ENCODE measurements at regions not wholly inside any gene's neighbourhood (a gene's known extent, or its start where the extent isn't known, plus 50 kb on each side); places are given as distances from the start of the nearest gene placed in this dataset.
"Not testable (repeated sequence)": the region's sequence is repeated elsewhere in the genome, so short reads cannot be mapped to it uniquely, and the experiment has no call there.

DNA sequence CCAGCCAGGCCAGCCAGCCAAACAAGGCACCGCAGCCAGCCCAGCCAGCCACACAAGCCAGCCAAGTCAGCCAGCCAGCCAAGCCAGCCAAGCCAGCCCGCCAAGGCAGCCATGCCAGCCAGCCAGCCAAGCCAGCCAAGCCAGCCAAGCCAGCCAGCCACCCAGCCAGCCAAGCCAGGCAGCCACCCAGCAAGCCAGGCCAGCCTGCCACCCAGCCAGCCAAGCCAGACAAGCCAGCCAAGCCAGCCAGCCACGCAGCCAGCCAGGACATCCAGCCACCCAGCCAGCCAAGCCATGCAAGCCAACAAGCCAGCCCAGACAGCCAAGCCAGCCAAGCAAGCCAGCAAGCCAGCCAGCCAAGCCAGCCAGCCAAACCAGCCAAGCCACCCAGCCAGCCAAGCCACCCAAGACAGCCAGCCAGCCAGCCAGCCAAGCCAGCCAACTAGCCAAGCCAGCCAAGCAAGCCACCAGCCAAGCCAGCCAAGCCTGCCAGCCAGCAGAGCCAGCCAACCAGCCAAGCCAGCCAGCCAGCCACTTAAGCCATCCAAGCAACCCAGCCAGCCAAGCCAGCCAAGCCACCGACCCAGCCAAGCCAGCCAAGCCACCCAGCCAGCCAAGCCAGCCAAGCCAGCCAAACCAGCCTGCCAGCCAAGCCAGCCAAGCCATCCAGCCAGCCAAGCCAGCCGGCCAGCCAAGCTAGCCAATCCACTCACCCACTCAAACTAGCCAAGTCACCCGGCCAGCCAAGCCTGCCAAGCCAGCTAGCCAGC, 341.3 kb upstream of the PLGLB2 start:
- not testable (repeated sequence) for DNase-seq (ENCODE audit: low read depth); H3K4me3 ChIP-seq (ENCODE audit: control insufficient read depth, low read depth, low read length)

DNA sequence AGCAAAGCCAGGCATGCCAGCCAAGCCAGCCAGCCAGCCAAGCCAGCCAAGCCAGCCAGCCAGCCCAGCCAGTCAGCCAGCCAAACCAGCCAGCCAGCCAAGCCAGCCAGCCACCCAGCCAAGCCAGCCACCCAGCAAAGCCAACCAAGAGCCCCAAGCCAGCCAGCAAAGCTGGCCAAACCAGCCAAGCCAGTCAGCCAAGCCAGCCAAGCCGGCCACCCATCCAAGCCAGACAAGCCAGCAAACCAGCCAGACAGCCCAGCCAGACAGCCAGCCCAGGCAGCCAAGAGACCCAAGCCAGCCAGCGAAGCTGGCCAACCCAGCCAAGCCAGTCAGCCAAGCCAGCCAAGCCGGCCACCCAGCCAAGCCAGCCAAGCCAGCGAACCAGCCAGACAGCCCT, 338.3 kb upstream of the PLGLB2 start:
- not testable (repeated sequence) for H3K4me3 ChIP-seq (ENCODE audit: control insufficient read depth, low read depth, low read length)

GRCh38 chr2:87410371-87410770, 337.5 kb upstream of the PLGLB2 start:
- not testable (repeated sequence) for H3K4me3 ChIP-seq (ENCODE audit: control insufficient read depth, low read depth, low read length); DNase-seq (ENCODE audit: low read depth)

More for the DNA sequence above, 338.3 kb upstream of the PLGLB2 start:
- DNase-seq (ENCODE audit: low read depth) = not testable (repeated sequence)

GRCh38 chr2:87412036-87412820, 335.7 kb upstream of the PLGLB2 start:
- not testable (repeated sequence) for H3K4me3 ChIP-seq (ENCODE audit: control insufficient read depth, low read depth, low read length); DNase-seq (ENCODE audit: low read depth)

- not testable (repeated sequence) for DNase-seq (ENCODE audit: low read depth); H3K4me3 ChIP-seq (ENCODE audit: control insufficient read depth, low read depth, low read length)
Observed at GRCh38 chr2:87414331-87414730, 333.6 kb upstream of the PLGLB2 start.

- H3K4me3 ChIP-seq (ENCODE audit: control insufficient read depth, low read depth, low read length); DNase-seq (ENCODE audit: low read depth): not testable (repeated sequence)
Observed at GRCh38 chr2:87414795-87415570, 332.9 kb upstream of the PLGLB2 start.

- H3K4me3 ChIP-seq (ENCODE audit: control insufficient read depth, low read depth, low read length); DNase-seq (ENCODE audit: low read depth): not testable (repeated sequence)
Observed at GRCh38 chr2:87415586-87416265, 332.2 kb upstream of the PLGLB2 start.

- DNase-seq (ENCODE audit: low read depth) = not testable (repeated sequence)
Observed at GRCh38 chr2:87416266-87416592, 331.7 kb upstream of the PLGLB2 start.

GRCh38 chr2:87417147-87417546, 330.7 kb upstream of the PLGLB2 start:
- H3K4me3 ChIP-seq (ENCODE audit: control insufficient read depth, low read depth, low read length); DNase-seq (ENCODE audit: low read depth): not testable (repeated sequence)

More at GRCh38 chr2:87416266-87416592, 331.7 kb upstream of the PLGLB2 start:
- not testable (repeated sequence) for H3K4me3 ChIP-seq (ENCODE audit: control insufficient read depth, low read depth, low read length)

- not testable (repeated sequence) for DNase-seq (ENCODE audit: low read depth); H3K4me3 ChIP-seq (ENCODE audit: control insufficient read depth, low read depth, low read length)
Observed at GRCh38 chr2:87417742-87418567, 329.9 kb upstream of the PLGLB2 start.

DNA sequence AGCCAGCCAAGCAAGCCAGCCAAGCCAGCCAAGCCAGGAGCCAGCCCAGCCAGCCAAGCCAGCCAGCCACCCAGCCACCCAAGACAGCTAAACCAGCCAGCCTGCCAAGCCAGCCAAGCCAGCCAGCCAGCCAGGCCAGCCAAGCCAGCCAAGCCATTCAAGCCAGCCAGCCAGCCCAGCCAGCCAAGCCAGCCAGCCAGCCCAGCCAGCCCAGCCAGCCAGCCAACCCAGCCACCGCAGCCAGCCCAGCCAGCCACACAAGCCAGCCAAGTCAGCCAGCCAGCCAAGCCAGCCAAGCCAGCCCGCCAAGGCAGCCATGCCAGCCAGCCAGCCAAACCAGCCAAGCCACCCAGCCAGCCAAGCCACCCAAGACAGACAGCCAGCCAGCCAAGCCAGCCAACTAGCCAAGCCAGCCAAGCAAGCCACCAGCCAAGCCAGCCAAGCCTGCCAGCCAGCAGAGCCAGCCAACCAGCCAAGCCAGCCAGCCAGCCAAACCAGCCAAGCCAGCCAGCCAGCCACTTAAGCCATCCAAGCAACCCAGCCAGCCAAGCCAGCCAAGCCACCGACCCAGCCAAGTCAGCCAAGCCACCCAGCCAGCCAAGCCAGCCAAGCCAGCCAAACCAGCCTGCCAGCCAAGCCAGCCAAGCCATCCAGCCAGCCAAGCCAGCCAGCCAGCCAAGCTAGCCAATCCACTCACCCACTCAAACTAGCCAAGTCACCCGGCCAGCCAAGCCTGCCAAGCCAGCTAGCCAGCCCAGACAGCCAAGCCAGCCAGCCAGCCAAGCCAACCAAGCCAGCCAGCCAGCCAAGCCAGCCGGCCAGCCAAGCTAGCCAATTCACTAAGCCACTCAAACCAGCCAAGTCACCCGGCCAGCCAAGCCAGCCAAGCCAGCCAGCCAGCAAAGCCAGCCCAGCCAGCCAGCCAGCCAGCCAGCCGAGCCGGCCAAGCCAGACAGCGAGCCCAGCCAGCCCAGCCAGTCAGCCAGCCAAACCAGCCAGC, 328.8 kb upstream of the PLGLB2 start:
- DNase-seq (ENCODE audit: low read depth); H3K4me3 ChIP-seq (ENCODE audit: control insufficient read depth, low read depth, low read length): not testable (repeated sequence)

DNA sequence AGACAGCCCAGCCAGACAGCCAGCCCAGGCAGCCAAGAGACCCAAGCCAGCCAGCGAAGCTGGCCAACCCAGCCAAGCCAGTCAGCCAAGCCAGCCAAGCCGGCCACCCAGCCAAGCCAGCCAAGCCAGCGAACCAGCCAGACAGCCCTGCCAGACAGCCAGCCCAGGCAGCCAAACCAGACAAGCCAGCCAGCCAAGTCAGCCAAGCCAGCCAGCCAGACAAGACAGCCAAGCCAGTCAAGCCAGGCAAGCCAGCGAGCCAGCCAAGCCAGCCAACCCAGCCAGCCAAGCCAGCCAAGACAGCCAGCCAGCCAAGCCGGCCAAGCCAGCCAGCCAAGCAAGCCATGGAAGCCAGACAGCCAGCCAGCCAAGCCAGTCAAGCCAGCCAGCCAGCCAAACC, 327.9 kb upstream of the PLGLB2 start:
- DNase-seq (ENCODE audit: low read depth); H3K4me3 ChIP-seq (ENCODE audit: control insufficient read depth, low read depth, low read length): not testable (repeated sequence)

DNA sequence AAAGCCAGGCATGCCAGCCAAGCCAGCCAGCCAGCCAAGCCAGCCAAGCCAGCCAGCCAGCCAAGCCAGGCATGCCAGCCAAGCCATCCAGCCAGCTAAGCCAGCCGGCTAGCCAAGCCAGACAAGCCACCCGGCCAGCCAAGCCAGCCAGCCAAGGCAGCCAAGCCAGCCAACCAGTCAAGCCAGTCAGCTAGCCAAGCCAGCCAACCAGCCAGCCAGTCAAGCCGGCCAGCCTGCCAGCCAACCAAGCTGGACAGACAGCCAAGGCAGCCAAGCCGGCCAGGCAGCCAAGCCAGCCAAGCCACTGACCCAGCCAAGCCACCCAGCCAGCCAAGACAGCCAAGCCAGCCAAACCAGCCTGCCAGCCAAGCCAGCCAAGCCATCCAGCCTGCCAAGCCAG, 326.9 kb upstream of the PLGLB2 start:
- DNase-seq (ENCODE audit: low read depth) = not testable (repeated sequence)

DNA sequence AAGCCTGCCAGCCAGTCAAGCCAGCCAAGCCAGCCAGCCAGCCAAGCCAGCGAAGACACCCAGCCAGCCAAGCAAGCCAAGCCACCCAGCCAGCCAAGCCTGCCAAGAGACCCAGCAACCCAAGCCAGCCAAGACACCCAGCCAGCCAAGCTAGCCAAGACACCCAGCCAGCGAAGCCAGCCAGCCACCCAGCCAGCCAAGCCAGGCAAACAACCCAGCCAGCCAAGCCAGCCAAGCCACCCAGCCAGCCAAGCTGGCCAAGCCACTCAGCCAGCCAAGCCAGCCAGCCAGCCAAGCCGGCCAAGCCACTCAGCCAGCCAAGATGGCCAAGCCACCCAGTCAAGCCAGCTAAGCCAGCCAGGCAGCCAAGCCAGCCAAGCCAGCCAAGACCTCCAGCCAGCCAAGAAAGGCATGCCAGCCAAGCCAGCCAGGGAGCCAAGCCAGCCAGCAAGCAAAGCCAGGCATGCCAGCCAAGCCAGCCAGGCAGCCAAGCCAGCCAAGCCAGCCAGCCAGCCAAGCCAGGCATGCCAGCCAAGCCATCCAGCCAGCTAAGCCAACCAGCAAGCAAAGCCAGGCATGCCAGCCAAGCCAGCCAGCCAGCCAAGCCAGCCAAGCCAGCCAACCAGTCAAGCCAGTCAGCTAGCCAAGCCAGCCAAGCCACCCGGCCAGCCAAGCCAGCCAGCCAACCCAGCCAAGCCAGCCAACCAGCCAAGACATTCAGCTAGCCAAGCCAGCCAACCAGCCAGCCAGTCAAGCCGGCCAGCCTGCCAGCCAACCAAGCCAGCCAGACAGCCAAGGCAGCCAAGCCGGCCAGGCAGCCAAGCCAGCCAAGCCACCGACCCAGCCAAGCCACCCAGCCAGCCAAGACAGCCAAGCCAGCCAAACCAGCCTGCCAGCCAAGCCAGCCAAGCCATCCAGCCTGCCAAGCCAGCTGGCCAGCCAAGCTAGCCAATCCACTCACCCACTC, 323.8 kb upstream of the PLGLB2 start:
- not testable (repeated sequence) for DNase-seq (ENCODE audit: low read depth); H3K4me3 ChIP-seq (ENCODE audit: control insufficient read depth, low read depth, low read length)

More for the DNA sequence above, 326.9 kb upstream of the PLGLB2 start:
- not testable (repeated sequence) for H3K4me3 ChIP-seq (ENCODE audit: control insufficient read depth, low read depth, low read length)

DNA sequence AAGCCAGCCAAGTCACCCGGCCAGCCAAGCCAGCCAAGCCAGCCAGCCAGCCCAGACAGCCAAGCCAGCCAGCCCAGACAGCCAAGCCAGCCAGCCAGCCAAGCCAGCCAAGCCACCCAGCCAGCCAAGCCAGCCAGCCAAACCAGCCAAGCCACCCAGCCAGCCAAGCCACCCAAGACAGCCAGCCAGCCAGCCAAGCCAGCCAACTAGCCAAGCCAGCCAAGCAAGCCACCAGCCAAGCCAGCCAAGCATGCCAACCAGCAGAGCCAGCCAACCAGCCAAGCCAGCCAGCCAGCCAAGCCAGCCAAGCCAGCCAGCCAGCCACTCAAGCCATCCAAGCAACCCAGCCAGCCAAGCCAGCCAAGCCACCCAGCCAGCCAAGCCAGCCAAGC, 323.1 kb upstream of the PLGLB2 start:
- H3K4me3 ChIP-seq (ENCODE audit: control insufficient read depth, low read depth, low read length); DNase-seq (ENCODE audit: low read depth): not testable (repeated sequence)
